Liver (tissue), 3 donors: ENCODE measurements at regions not wholly inside any gene's neighbourhood (a gene's known extent, or its start where the extent isn't known, plus 50 kb on each side); places are given as distances from the start of the nearest gene placed in this dataset.

ENCODE experiments used
- RXRA ChIP-seq, 2 donors: IDR thresholded peaks; 2 replicates each; pipeline ENCODE4 v1.6.1; 2017 to 2018; ENCODE audit warnings: antibody characterized with exemption in 2 of 2, mild to moderate bottlenecking in 1 of 2
- TF ChIP-seq, protein P1 (sequence below): fragments of 150-350 bp; IDR thresholded peaks from 2 replicates; pipeline ENCODE4 v1.5.1; 2017; ENCODE audit warnings: improper control_type of control experiment, low read depth, low read length; ENCODE audit not compliant: missing input control
- donor health status: healthy.
- donor health status: healthy.

DNA sequence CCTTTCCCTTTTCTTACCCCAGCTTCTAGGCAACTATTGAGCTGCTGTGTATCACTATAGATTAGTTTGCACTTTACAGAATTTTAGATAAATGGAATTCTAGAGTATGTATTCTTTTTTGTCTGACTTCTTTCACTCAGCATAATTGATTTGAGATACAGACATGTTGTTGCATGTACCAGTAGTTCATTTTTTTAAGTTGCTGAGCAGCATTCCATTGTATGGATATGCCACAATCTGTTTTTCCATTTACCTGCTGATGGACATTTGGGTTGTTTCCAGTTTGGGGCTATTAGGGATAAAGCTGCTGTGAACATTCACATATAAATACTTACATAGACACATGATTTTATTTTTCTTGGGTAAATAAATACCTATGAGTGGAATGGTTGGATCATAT is 135.7 kb downstream of the IGF1 start:
- no peak for TF ChIP-seq RXRA (IDR thresholded peaks at IDR 0.05)
- TF ChIP-seq, protein P1, sequence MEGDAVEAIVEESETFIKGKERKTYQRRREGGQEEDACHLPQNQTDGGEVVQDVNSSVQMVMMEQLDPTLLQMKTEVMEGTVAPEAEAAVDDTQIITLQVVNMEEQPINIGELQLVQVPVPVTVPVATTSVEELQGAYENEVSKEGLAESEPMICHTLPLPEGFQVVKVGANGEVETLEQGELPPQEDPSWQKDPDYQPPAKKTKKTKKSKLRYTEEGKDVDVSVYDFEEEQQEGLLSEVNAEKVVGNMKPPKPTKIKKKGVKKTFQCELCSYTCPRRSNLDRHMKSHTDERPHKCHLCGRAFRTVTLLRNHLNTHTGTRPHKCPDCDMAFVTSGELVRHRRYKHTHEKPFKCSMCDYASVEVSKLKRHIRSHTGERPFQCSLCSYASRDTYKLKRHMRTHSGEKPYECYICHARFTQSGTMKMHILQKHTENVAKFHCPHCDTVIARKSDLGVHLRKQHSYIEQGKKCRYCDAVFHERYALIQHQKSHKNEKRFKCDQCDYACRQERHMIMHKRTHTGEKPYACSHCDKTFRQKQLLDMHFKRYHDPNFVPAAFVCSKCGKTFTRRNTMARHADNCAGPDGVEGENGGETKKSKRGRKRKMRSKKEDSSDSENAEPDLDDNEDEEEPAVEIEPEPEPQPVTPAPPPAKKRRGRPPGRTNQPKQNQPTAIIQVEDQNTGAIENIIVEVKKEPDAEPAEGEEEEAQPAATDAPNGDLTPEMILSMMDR, result no peak
